Neuronal stem cell (in vitro differentiated cells): ENCODE measurements at regions not wholly inside any gene's neighbourhood (a gene's known extent, or its start where the extent isn't known, plus 50 kb on each side); places are given as distances from the start of the nearest gene placed in this dataset.

Experiments
- DNase-seq: peaks from one replicate; pipeline ENCODE4 v3.0.0-alpha.2; 2013; ENCODE audit warnings: low spot score
- H2AFZ ChIP-seq: one replicate; pipeline ENCODE4 v1.6.1; 2013; ENCODE audit warnings: mild to moderate bottlenecking, low read length, inconsistent platforms
- H2AK5ac ChIP-seq: 2 replicates; pipeline ENCODE4 v1.6.1; 2013; ENCODE audit warnings: low read depth, mild to moderate bottlenecking, inconsistent platforms, low read length, moderate library complexity, mixed read lengths
- H2BK120ac ChIP-seq: 2 replicates; pipeline ENCODE4 v1.6.1; 2013; ENCODE audit warnings: low read depth, mild to moderate bottlenecking, inconsistent platforms, low read length, moderate library complexity, mixed read lengths
- H2BK12ac ChIP-seq: one replicate; pipeline ENCODE4 v1.6.1; 2013; ENCODE audit warnings: low read length, inconsistent platforms
- H2BK15ac ChIP-seq: 2 replicates; pipeline ENCODE4 v1.6.1; 2013; ENCODE audit warnings: mild to moderate bottlenecking, low read length, inconsistent platforms, mixed read lengths
- H2BK5ac ChIP-seq: one replicate; pipeline ENCODE4 v1.6.1; 2013; ENCODE audit warnings: inconsistent platforms, mild to moderate bottlenecking, low read length, moderate library complexity
- H3K14ac ChIP-seq: one replicate; pipeline ENCODE4 v1.6.1; 2013; ENCODE audit warnings: low read length, inconsistent platforms
- H3K18ac ChIP-seq: 2 replicates; pipeline ENCODE4 v1.6.1; 2013; ENCODE audit warnings: low read length, inconsistent platforms
- H3K23ac ChIP-seq: 2 replicates; pipeline ENCODE4 v1.6.1; 2013; ENCODE audit warnings: low read depth, mild to moderate bottlenecking, mixed read lengths, low read length, inconsistent platforms; ENCODE audit not compliant: poor library complexity
- H3K27ac ChIP-seq: replicated peaks from 3 replicates; pipeline ENCODE4 v1.5.1; 2013; ENCODE audit warnings: low read length, inconsistent platforms
- H3K27me3 ChIP-seq, 3 experiments: 2 replicates each; pipeline ENCODE4 v1.6.1; 2013; ENCODE audit warnings: low read length in 3 of 3, mild to moderate bottlenecking in 2 of 3, inconsistent platforms in 1 of 3, low read depth in 1 of 3, mixed read lengths in 1 of 3, moderate library complexity in 1 of 3; ENCODE audit not compliant: control insufficient read depth in 3 of 3, insufficient read depth in 3 of 3
- H3K36me3 ChIP-seq, 2 donors: replicated peaks in 1 of 2; 2 replicates each; pipeline ENCODE4 v1.6.1; 2013; ENCODE audit warnings: low read length in 2 of 2; ENCODE audit not compliant: control insufficient read depth in 2 of 2, insufficient read depth in 2 of 2
- H3K4ac ChIP-seq: 2 replicates; pipeline ENCODE4 v1.6.1; 2013; ENCODE audit warnings: inconsistent platforms, mild to moderate bottlenecking, low read length, moderate library complexity
- H3K4me1 ChIP-seq, 2 donors: 1 replicate in 1 of 2; 2 replicates in 1 of 2; pipeline ENCODE4 v1.6.1; 2013; ENCODE audit warnings: low read length in 2 of 2, low read depth in 1 of 2; ENCODE audit not compliant: control insufficient read depth in 2 of 2, insufficient read depth in 1 of 2
- H3K4me2 ChIP-seq: one replicate; pipeline ENCODE4 v1.6.1; 2013; ENCODE audit warnings: mild to moderate bottlenecking, low read length, inconsistent platforms; ENCODE audit not compliant: insufficient read depth, poor library complexity, severe bottlenecking
- H3K4me3 ChIP-seq, 2 donors: 2 replicates each; pipeline ENCODE4 v1.5.1; 2013; ENCODE audit warnings: low read length in 2 of 2, mild to moderate bottlenecking in 2 of 2, inconsistent platforms in 1 of 2, moderate library complexity in 1 of 2
- H3K79me1 ChIP-seq: one replicate; pipeline ENCODE4 v1.6.1; 2013; ENCODE audit warnings: low read depth, mild to moderate bottlenecking, inconsistent platforms, low read length, moderate library complexity
- H3K9ac ChIP-seq: one replicate; pipeline ENCODE4 v1.6.1; 2013; ENCODE audit warnings: mild to moderate bottlenecking, low read depth, low read length, inconsistent platforms; ENCODE audit not compliant: poor library complexity
- H3K9me3 ChIP-seq, 2 donors: replicated peaks in 1 of 2; 2 replicates each; pipeline versions ENCODE3 to v1.6.1; 2013; ENCODE audit warnings: low read length in 2 of 2, mild to moderate bottlenecking in 2 of 2, inconsistent platforms in 1 of 2, low read depth in 1 of 2, mixed read lengths in 1 of 2, moderate library complexity in 1 of 2; ENCODE audit not compliant: control insufficient read depth in 2 of 2, insufficient read depth in 1 of 2
- H4K8ac ChIP-seq: one replicate; pipeline ENCODE4 v1.6.1; 2013; ENCODE audit warnings: low read depth, mild to moderate bottlenecking, inconsistent platforms, low read length, moderate library complexity
- H4K91ac ChIP-seq: one replicate; pipeline ENCODE4 v1.6.1; 2013; ENCODE audit warnings: low read length, low read depth, mild to moderate bottlenecking, inconsistent platforms; ENCODE audit not compliant: poor library complexity
- WGBS, 2 donors: extraction: QIAGEN DNeasy Blood & Tissue Kit; methylation state at CpG; one replicate each; pipeline ENCODE4 v1.1.7; 2013; ENCODE audit warnings: missing lambda C conversion rate in 2 of 2, mixed read lengths in 1 of 2; ENCODE audit not compliant: insufficient read length in 2 of 2, insufficient replicate concordance in 1 of 2; ENCODE audit errors: extremely low coverage in 2 of 2; 5-methylcytosine and 5-hydroxymethylcytosine counted together

DNA sequence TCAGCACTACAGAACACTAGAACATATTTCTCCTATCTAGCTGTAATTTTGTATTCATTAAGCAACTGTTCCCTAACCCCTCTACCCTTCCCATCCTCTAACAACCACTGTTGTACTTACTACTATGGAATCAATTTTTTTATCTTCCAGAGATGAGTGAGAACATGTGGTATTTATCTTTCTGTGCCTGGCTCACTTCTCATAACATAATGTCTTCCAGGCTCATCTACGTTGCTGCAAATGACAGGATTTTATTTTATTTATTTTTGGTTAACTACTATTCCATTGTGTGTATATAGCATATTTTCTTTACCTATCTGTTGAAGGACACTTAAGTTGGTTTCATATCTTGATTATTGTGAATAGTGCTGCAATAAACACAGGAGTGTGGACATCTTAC, 200.9 kb upstream of the CHRM2 start:
- H3K14ac ChIP-seq: no peak overlapping the region
- no peaks in the 10 kb centered on the region for H3K27me3 ChIP-seq
- H2BK120ac ChIP-seq: no peak overlapping the region
- H2BK5ac ChIP-seq: no peak overlapping the region
- no peak overlapping the region for H2AFZ ChIP-seq
- H4K8ac ChIP-seq: no peak overlapping the region
- no peak overlapping the region for H3K4me2 ChIP-seq
- no peak overlapping the region for H3K27ac ChIP-seq
- H3K4me1 ChIP-seq: no peaks in the 10 kb centered on the region
- DNase-seq: no peak
- no peak overlapping the region for H3K9ac ChIP-seq
- no peak overlapping the region for H2BK15ac ChIP-seq
- H2AK5ac ChIP-seq: no peak overlapping the region
- H3K36me3 ChIP-seq: no peaks in the 10 kb centered on the region
- no peak overlapping the region for H2BK12ac ChIP-seq
- H3K9me3 ChIP-seq: peaks cover 0 to 4% of the 10 kb centered on the region in 2 donors
- H4K91ac ChIP-seq: no peak overlapping the region
- H3K23ac ChIP-seq: no peak overlapping the region
- no peaks in the 10 kb centered on the region for H3K79me1 ChIP-seq
- H3K4ac ChIP-seq: no peak overlapping the region
- no CpG with 5 or more reads among the region's 1 CpG for WGBS, 2 donors
- H3K18ac ChIP-seq: no peak overlapping the region
- no peak overlapping the region for H3K4me3 ChIP-seq

DNA sequence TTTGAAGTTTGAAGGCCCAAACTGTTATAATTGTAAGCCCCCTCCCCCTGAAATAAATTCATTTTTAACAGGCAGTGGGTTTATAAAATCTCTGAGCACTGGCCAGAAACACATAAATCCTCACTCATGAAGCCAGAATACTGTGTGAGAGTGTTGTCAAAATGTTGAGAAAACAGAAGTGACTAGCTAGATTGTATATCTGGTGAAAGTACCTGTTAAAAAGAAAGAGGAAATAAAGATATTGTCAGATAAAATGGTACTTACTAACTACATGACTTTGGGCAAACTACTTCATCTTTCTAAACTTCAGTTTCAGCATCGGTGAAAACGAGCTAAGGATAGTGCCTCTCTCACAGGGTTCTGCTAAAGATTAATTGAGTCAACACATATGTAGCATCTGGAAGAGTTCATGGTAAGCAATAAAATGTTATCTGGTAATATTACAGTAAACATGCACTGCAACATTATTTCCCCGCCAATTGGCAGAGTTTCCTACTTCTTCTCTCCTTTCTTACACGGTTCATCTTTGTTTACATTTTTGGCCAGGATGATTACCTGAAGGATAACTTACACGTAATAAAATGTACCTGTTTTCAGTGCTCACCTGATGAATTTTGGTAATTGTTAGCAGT, 202.5 kb upstream of the CHRM2 start:
- H3K18ac ChIP-seq: no peak overlapping the region
- H3K14ac ChIP-seq: no peak overlapping the region
- no peaks in the 10 kb centered on the region for H3K4me1 ChIP-seq
- DNase-seq: no peak
- H2BK12ac ChIP-seq: no peak overlapping the region
- H2AK5ac ChIP-seq: no peak overlapping the region
- H3K79me1 ChIP-seq: no peaks in the 10 kb centered on the region
- no peak overlapping the region for H3K9ac ChIP-seq
- no peak overlapping the region for H3K23ac ChIP-seq
- H3K36me3 ChIP-seq: no peaks in the 10 kb centered on the region
- H3K4me3 ChIP-seq: no peak overlapping the region
- no peak overlapping the region for H3K27ac ChIP-seq
- H3K4ac ChIP-seq: no peak overlapping the region
- H3K4me2 ChIP-seq: no peak overlapping the region
- H2BK120ac ChIP-seq: no peak overlapping the region
- no peak overlapping the region for H4K8ac ChIP-seq
- H3K27me3 ChIP-seq: no peaks in the 10 kb centered on the region
- H4K91ac ChIP-seq: no peak overlapping the region
- H2AFZ ChIP-seq: no peak overlapping the region
- H3K9me3 ChIP-seq: no peaks in the 10 kb centered on the region
- no peak overlapping the region for H2BK5ac ChIP-seq
- no peak overlapping the region for H2BK15ac ChIP-seq
- no CpG with 5 or more reads among the region's 5 CpGs for WGBS, 2 donors

- no peaks in the 10 kb centered on the region for H3K27me3 ChIP-seq
- H2AFZ ChIP-seq: no peak overlapping the region
- no peak overlapping the region for H2AK5ac ChIP-seq
- no peaks in the 10 kb centered on the region for H3K36me3 ChIP-seq
- H4K91ac ChIP-seq: no peak overlapping the region
- no peak overlapping the region for H2BK12ac ChIP-seq
- no peak overlapping the region for H3K23ac ChIP-seq
- no peak overlapping the region for H3K14ac ChIP-seq
- H3K4me2 ChIP-seq: no peak overlapping the region
- H3K79me1 ChIP-seq: no peaks in the 10 kb centered on the region
- H3K4me1 ChIP-seq: no peaks in the 10 kb centered on the region
- no peak overlapping the region for H2BK15ac ChIP-seq
- H3K9ac ChIP-seq: no peak overlapping the region
- no peaks in the 10 kb centered on the region for H3K9me3 ChIP-seq
- no peak overlapping the region for H4K8ac ChIP-seq
- H3K4me3 ChIP-seq: no peak overlapping the region
- no peak overlapping the region for H2BK120ac ChIP-seq
- WGBS, 2 donors: no CpG with 5 or more reads among the region's 1 CpG
- H3K4ac ChIP-seq: no peak overlapping the region
- H3K18ac ChIP-seq: no peak overlapping the region
- no peak overlapping the region for H3K27ac ChIP-seq
- H2BK5ac ChIP-seq: no peak overlapping the region
- no peak for DNase-seq
Observed at GRCh38 chr7:136664537-136664936, 203.9 kb upstream of the CHRM2 start.

DNA sequence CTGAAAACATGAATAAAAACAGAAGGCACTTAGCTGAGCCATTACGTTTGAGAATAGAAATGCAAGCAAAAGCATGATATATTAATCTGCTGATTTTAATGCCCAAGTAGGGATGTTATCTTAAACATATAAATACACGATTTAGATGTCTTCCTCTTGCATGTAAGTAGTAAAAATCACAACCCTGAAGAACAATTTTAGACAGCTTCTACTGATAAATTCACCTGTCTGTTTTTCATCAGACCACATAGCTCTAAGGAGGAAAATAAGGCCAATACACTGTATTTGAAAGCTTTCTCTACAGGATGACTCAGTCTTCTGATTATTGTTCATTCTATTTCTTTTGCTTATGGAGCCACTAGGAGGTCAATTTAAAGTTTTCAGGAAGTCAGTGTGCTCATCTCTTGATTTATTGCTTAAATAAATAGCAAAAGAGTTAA, 210.9 kb upstream of the CHRM2 start:
- Histone ChIP-seq H2AK5ac (no peak overlapping the region), H3K18ac (no peak overlapping the region), H2AFZ (no peak overlapping the region), H2BK12ac (no peak overlapping the region), H4K91ac (no peak overlapping the region), H3K14ac (no peak overlapping the region), H3K9ac (no peak overlapping the region), H3K4me2 (no peak overlapping the region), H3K36me3 (no peaks in the 10 kb centered on the region), H3K27me3 (peaks cover 0 to 3% (median 0%) of the 10 kb centered on the region in 3 experiments), H3K4ac (no peak overlapping the region), H3K79me1 (no peaks in the 10 kb centered on the region), H4K8ac (no peak overlapping the region), H3K4me3 (no peak overlapping the region), H2BK120ac (no peak overlapping the region), H3K23ac (no peak overlapping the region), H2BK5ac (no peak overlapping the region), H3K27ac (no peak overlapping the region), H2BK15ac (no peak overlapping the region), H3K9me3 (peaks cover 0 to 2% of the 10 kb centered on the region in 2 donors), H3K4me1 (no peaks in the 10 kb centered on the region)
- DNase-seq: no peak
- no CpG with 5 or more reads among the region's 2 CpGs for WGBS, 2 donors
